ENCODE measurements at regions not wholly inside any gene's neighbourhood (a gene's known extent, or its start where the extent isn't known, plus 50 kb on each side); places are given as distances from the start of the nearest gene placed in this dataset.

GRCh38 chr9:89684218-89684617 is 79.4 kb downstream of the GADD45G start:
- ATAC-seq (no peak), DNase-seq (ENCODE audit: low read depth, low spot score) (no peak), FAIRE-seq (no peak)
- Histone ChIP-seq H3K9ac (ENCODE audit: control insufficient read depth, insufficient read depth, low read length) (no peak overlapping the region), H3K9me3 (replicated peaks; ENCODE audit: control insufficient read depth, insufficient read depth, low read length) (peaks cover 1% of the 10 kb centered on the region; the same call in 1 of the 3 replicates), H3K36me3 (ENCODE audit: control insufficient read depth in 2 of 2, insufficient read depth in 2 of 2, low read length in 1 of 2) (no peaks in the 10 kb centered on the region), H3K4me3 (no peak overlapping the region), H3K4me1 (ENCODE audit: control insufficient read depth, insufficient read depth, low read length) (peaks cover 12% of the 10 kb centered on the region), H3K27me3 (replicated peaks in 1 of 2; ENCODE audit: control insufficient read depth in 2 of 2, insufficient read depth in 2 of 2, low read length in 1 of 2) (peaks cover 0 to 2% of the 10 kb centered on the region in 2 experiments; a peak in 1 of 4 replicates), H4K20me1 (ENCODE audit: control insufficient read depth, insufficient read depth) (no peaks in the 10 kb centered on the region), H3K27ac (ENCODE audit: control insufficient read depth, insufficient read depth) (no peak overlapping the region), H3K79me2 (ENCODE audit: control insufficient read depth, insufficient read depth, low read length) (no peaks in the 10 kb centered on the region), H3K4me2 (ENCODE audit: control insufficient read depth, insufficient read depth) (no peak overlapping the region), H2AFZ (ENCODE audit: control insufficient read depth, low read depth, low read length) (no peak overlapping the region)
- TF ChIP-seq RELA (IDR thresholded peaks at IDR 0.05; ENCODE audit: borderline replicate concordance, partially characterized antibody) (no peak), CBFB (IDR thresholded peaks at IDR 0.05; ENCODE audit: low read depth) (no peak), SREBF2 (IDR thresholded peaks at IDR 0.05; ENCODE audit: low read length) (no peak), CHD4 (IDR thresholded peaks at IDR 0.05) (no peak), MTA3 (IDR thresholded peaks at IDR 0.05; ENCODE audit: borderline replicate concordance, low read length) (no peak), REST (IDR thresholded peaks at IDR 0.05; ENCODE audit: low read depth, low read length) (no peak), EZH2 (IDR thresholded peaks at IDR 0.05; ENCODE audit: borderline replicate concordance, control insufficient read depth, low read depth, low read length) (no peak)
- WGBS (ENCODE audit: insufficient coverage, insufficient replicate concordance, low lambda C conversion rate, missing lambda C conversion rate): 66% methylated on average over 4 of the region's 4 CpGs
- in situ Hi-C loops (cut with MboI) (no loop called here), intact Hi-C loops (cut with micrococcal nuclease; ENCODE audit: unreplicated experiment) (no loop called here)
- SMC1A ChIA-PET (ENCODE audit: uncharacterized antibody, unreplicated experiment): interaction anchor here (1.6 kb wide), 1 partner anchor 18 kb away, joined by 3 read pairs; no protein-coding TSS in a partner anchor
- BruUV-seq (replicated peaks): no TSS peak
- CTCF ChIA-PET: no interaction called here
- POLR2A ChIA-PET: interaction anchor here (0.6 kb wide), 1 partner anchor 143 kb away, joined by 3 read pairs; no protein-coding TSS in a partner anchor
- RAD21 ChIA-PET (ENCODE audit: unreplicated experiment): no interaction called here
